Motor neuron (in vitro differentiated cells): ENCODE measurements at regions not wholly inside any gene's neighbourhood (a gene's known extent, or its start where the extent isn't known, plus 50 kb on each side); places are given as distances from the start of the nearest gene placed in this dataset.

Source experiments
- ATAC-seq, 8 experiments: fragments of 200-7000 bp; cut with Tn5 transposase; replicated peaks in 6 of 8; 2 replicates each; pipeline ENCODE4 v1.8.0; 2021; ENCODE audit warnings: mild to moderate bottlenecking in 8 of 8, moderate library complexity in 8 of 8
- H3K27ac ChIP-seq, 2 donors: fragments of 250-450 bp; sonication (Bioruptor Pico); 2 replicates each; pipeline ENCODE4 v1.9.0; 2021; ENCODE audit warnings: antibody characterized with exemption in 2 of 2, mild to moderate bottlenecking in 2 of 2, moderate library complexity in 1 of 2
- H3K4me1 ChIP-seq, 2 donors: fragments of 250-450 bp; sonication (Bioruptor Pico); replicated peaks in 1 of 2; 2 replicates each; pipeline ENCODE4 v1.6.1; 2021; ENCODE audit warnings: antibody characterized with exemption in 2 of 2, mild to moderate bottlenecking in 2 of 2, moderate library complexity in 1 of 2
- H3K4me3 ChIP-seq, 5 donors: fragments of 250-450 bp; sonication (Bioruptor Pico); 2 replicates each; pipeline ENCODE4 v1.9.0; 2021; ENCODE audit warnings: antibody characterized with exemption in 5 of 5, mild to moderate bottlenecking in 5 of 5, moderate library complexity in 4 of 5
- WGBS, 10 experiments: fragments of 450-650 bp; shearing (Covaris generic); methylation state at CpG; one replicate each; pipeline ENCODE4 v1.0.0; 2022; 5-methylcytosine and 5-hydroxymethylcytosine counted together
- in situ Hi-C, 9 experiments: fragments of 400-800 bp; cut with MboI; loops; one replicate each; pipeline ENCODE4 v1.15.0; 2021; ENCODE audit warnings: low sequenced_read_pairs in 9 of 9, low pct_unique_long_range_greater_than_20kb in 2 of 9; ENCODE audit not compliant: unreplicated experiment in 9 of 9

GRCh38 chr13:109979228-109979627, 192.8 kb upstream of the IRS2 start:
- Histone ChIP-seq H3K4me3 (no peak overlapping the region), H3K4me1 (peaks cover 4 to 12% of the 10 kb centered on the region in 2 donors), H3K27ac (no peak overlapping the region)
- ATAC-seq, result peak in 4 of 8 experiments; percentile 24 to 64 (median 42)
- in situ Hi-C loops, result no loop called here
- WGBS, 10 experiments, result 61 to 100% (median 73%) methylated on average over 1 to 6 of the region's 6 CpGs; no CpG with 5 or more reads in 3 of the 10 experiments

DNA sequence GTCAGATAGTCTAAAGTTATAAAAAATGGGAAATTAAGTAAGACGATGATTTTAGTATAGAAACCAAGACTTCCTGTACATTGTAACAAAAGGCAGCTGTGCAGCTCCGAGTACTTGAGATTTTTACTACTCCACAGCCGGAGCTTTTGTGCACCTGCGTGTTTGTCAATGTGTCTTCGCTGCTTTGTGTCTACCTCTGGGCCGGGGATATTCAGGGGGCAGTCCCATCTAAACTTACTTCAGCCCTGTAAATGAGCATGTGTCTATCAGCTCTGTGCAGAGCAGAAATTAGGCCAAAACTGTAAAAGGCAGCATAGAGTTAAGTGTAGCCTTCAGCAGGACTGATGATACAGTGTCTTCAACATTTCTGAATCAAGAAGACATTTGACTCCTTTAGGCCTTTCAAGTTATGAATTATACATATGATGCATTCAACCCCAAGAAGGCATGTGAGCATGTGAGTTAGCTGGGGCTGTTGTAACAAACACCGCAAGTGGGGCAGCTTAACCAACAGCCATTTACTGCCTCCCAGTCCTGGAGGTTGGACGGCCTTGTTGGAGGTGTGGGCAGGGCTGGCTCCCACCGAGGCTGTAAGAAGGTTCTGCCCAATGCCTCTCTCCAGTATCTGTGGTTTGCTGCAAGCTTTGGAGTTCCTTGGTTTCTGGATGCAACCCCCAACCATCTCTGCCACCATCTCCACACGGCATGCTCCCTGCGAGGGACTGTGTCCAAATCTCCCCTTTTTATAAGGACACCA, 191.0 kb upstream of the IRS2 start:
- no peak overlapping the region for H3K27ac ChIP-seq
- no peak for ATAC-seq
- H3K4me1 ChIP-seq, result peaks cover 0 to 4% of the 10 kb centered on the region in 2 donors
- in situ Hi-C loops, result no loop called here
- no peak overlapping the region for H3K4me3 ChIP-seq
- WGBS, 10 experiments, result 75 to 98% (median 87%) methylated on average over 1 to 7 of the region's 11 CpGs

DNA sequence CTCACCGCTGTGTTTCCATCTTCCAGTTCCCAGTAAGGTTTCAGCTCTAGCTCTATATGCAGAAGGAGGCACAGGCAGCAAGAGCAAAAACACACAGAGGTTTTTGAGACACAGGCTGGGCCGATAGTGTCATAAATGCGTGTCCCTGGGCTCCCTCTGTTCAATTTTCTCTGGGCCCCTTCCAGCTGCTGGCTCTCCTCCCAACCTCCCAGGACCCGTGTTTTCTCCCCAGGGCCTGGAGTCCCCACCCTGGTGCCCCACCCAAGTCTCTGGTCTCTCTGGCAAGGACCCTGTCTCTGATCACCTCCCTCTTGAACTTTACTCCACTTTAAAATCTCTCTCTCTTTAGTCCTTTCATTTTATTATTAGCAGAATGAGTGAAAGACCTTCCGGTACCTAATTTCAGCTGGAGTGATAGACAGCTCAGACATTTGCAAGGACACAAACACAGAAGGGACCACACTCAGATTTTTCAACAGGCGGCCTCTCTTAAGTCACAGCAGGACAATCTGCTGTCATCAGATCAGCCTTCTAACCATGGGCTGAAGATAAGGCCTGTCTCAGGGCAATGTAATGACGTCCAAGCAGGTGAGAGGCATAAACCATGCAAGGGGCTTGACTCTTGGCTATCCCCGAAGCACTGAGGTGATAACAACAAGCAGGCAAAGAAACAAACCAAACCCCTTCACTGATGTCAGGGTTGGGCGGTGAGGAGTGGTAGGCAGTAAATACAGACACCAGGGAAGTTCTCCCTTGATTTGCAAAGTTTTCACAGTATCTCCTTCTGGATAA, 190.0 kb upstream of the IRS2 start:
- H3K27ac ChIP-seq, result no peak overlapping the region
- no peak for ATAC-seq
- WGBS, 10 experiments, result 54 to 92% (median 80%) methylated on average over 1 to 7 of the region's 9 CpGs; no CpG with 5 or more reads in 3 of the 10 experiments
- in situ Hi-C loops, result no loop called here
- peaks cover 0 to 4% of the 10 kb centered on the region in 2 donors for H3K4me1 ChIP-seq
- H3K4me3 ChIP-seq, result no peak overlapping the region

DNA sequence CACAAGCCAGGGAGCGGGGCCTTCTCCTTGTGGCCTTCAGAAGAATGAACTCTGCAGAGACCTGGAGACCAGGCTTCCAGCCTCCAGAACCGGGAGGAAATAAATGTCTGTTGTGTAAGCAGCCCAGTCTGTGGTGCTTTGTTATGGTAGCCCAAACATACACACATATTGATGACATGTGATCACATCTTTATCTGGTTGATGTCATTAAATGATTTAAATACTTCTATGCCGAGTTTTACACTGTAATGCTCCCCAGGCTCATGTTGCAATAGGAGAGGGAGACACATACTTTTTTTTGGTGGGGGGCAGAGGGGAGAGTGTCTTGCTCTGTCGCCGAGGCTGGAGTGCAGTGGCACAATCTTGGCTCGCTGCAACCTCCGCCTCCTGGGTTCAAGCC, 188.0 kb upstream of the IRS2 start:
- ATAC-seq, result no peak
- 65 to 92% (median 82%) methylated on average over 1 to 6 of the region's 7 CpGs; no CpG with 5 or more reads in 2 of the 10 experiments for WGBS, 10 experiments
- in situ Hi-C loops, result no loop called here
- Histone ChIP-seq H3K4me1 (peaks cover 0 to under 1% of the 10 kb centered on the region in 2 donors), H3K27ac (no peak overlapping the region), H3K4me3 (no peak overlapping the region)

- Histone ChIP-seq H3K4me3 (no peak overlapping the region), H3K27ac (no peak overlapping the region), H3K4me1 (no peaks in the 10 kb centered on the region)
- WGBS, 10 experiments, result 38 to 92% (median 90%) methylated on average over 2 to 5 of the region's 10 CpGs; no CpG with 5 or more reads in 4 of the 10 experiments
- in situ Hi-C loops, result no loop called here
- ATAC-seq, result no peak
Measured at GRCh38 chr13:109973279-109973678, 186.9 kb upstream of the IRS2 start.

GRCh38 chr13:109971456-109972090, 185.2 kb upstream of the IRS2 start:
- 40 to 93% (median 83%) methylated on average over 1 to 8 of the region's 10 CpGs; no CpG with 5 or more reads in 3 of the 10 experiments for WGBS, 10 experiments

GRCh38 chr13:109971006-109971405, 184.6 kb upstream of the IRS2 start:
- Histone ChIP-seq H3K27ac (no peak overlapping the region), H3K4me1 (no peaks in the 10 kb centered on the region), H3K4me3 (no peak overlapping the region)
- 7 to 100% (median 70%) methylated on average over 1 to 7 of the region's 7 CpGs; no CpG with 5 or more reads in 1 of the 10 experiments for WGBS, 10 experiments
- no peak for ATAC-seq
- in situ Hi-C loops, result no loop called here

More at GRCh38 chr13:109971456-109972090, 185.2 kb upstream of the IRS2 start:
- in situ Hi-C loops, result no loop called here
- peak in 2 of 8 experiments; percentile 52 to 59 for ATAC-seq
- Histone ChIP-seq H3K27ac (no peak overlapping the region), H3K4me1 (no peaks in the 10 kb centered on the region), H3K4me3 (no peak overlapping the region)

DNA sequence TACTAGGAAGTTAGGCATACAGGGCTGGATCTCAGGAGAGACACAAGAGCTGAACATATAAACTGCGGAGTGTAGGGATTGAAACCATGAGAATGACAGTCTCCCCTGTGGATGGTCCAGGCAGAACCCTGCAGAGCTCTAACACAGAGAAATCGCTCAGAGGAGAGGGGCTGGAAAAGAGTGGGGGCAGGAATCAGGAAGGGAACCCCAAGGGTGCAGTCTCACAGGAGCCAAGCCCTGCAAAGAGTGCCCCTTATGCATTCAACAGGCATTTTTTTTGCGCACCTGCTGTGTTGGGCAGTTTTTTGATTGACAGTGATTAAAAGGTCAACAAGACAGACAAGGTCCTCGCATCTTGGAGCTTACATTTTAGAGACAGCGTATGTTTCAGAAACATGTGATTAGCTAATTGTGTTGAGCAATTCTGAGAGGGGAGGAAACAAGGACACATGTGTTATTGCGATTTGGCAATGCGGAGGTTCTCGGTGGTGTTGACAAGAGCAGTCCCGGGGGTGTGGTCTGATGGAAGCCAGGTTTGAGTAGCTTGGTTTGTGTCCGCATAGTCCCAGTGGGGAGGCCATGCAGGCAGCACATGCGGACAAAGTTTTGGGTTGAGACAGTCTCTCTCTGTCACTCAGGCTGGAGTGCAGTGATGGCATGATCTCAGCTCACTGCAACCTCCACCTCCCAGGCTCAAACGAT, 182.6 kb upstream of the IRS2 start:
- Histone ChIP-seq H3K4me3 (no peak overlapping the region), H3K27ac (no peak overlapping the region), H3K4me1 (no peaks in the 10 kb centered on the region)
- ATAC-seq, result no peak
- in situ Hi-C loops, result no loop called here
- 18 to 98% (median 86%) methylated on average over 1 to 10 of the region's 12 CpGs; no CpG with 5 or more reads in 2 of the 10 experiments for WGBS, 10 experiments

DNA sequence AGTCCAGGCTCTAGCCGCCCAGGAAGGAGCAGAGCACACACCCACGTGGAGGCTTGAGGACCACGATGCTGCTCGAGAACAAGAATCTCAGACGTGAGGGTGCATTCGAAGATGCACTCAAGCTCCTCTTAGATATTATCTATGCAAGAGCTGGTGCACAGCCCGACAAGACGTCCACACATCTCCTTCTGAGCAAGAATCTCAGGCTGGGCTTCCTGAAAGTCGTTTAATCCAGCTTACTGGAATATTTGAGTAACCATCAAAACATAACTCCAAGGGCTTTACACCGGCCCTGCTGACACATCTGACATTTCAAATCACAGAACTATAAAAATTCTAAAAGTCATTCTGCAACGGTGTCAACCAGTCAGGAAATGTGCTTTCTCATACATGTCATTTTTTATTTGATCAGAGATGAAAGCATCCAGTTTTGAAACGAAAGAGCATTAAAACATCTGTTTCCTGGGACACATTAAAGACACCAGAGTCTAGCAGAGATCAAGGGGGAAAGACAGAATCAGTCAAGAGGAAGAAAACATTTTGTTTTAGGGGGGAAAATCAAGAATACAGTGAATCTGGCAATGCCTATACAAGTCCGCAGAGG, 177.7 kb upstream of the IRS2 start:
- ATAC-seq, result peak in 1 of 8 experiments; percentile 57
- Histone ChIP-seq H3K27ac (no peak overlapping the region), H3K4me3 (no peak overlapping the region), H3K4me1 (no peaks in the 10 kb centered on the region)
- 19 to 100% (median 65%) methylated on average over 1 to 11 of the region's 13 CpGs for WGBS, 10 experiments
- in situ Hi-C loops, result no loop called here

- Histone ChIP-seq H3K4me1 (no peaks in the 10 kb centered on the region), H3K4me3 (no peak overlapping the region), H3K27ac (no peak overlapping the region)
- in situ Hi-C loops, result no loop called here
- ATAC-seq, result no peak
- 33 to 100% (median 96%) methylated on average over 1 to 5 of the region's 7 CpGs; no CpG with 5 or more reads in 3 of the 10 experiments for WGBS, 10 experiments
Measured at GRCh38 chr13:109963384-109963783, 177.0 kb upstream of the IRS2 start.

- 33 to 88% (median 67%) methylated on average over 1 of the region's 1 CpG; no CpG with 5 or more reads in 1 of the 10 experiments for WGBS, 10 experiments
- H3K4me1 ChIP-seq, result no peaks in the 10 kb centered on the region
- in situ Hi-C loops, result no loop called here
- no peak overlapping the region for H3K27ac ChIP-seq
- ATAC-seq, result no peak
- H3K4me3 ChIP-seq, result no peak overlapping the region
Measured at GRCh38 chr13:109959903-109960302, 173.5 kb upstream of the IRS2 start.

DNA sequence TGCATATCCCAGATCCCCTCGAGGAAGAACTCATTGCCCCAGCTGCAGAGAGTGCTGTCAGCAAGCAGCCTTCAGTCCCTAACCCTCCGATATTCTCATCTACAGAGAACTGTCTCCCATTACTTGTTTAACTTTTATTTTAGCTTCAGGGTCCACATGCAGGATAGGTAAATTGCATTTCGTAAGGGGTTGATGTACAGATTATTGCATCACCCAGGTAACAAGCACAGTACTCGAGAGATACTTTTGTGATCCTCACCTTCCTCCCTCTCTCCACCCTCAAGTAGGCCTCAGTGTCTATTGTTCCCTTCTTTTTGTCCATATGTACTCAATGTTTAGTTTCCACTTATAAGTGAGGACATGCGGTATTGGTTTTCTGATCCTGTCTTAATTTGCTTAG, 171.5 kb upstream of the IRS2 start:
- in situ Hi-C loops, result no loop called here

More for the DNA sequence above, 171.5 kb upstream of the IRS2 start:
- Histone ChIP-seq H3K4me3 (no peak overlapping the region), H3K27ac (no peak overlapping the region), H3K4me1 (no peaks in the 10 kb centered on the region)
- ATAC-seq, result no peak
- 52 to 100% (median 74%) methylated on average over 1 to 5 of the region's 5 CpGs; no CpG with 5 or more reads in 1 of the 10 experiments for WGBS, 10 experiments
